H9 (cell line): ENCODE measurements at regions not wholly inside any gene's neighbourhood (a gene's known extent, or its start where the extent isn't known, plus 50 kb on each side); places are given as distances from the start of the nearest gene placed in this dataset.

Source experiments
- DNase-seq: peaks from one replicate; pipeline ENCODE4 v3.0.0-alpha.2; 2017
- H2AFZ ChIP-seq: one replicate; pipeline ENCODE4 v1.6.1; 2013; ENCODE audit warnings: mild to moderate bottlenecking, low read length, control low read depth, moderate library complexity
- H2AK5ac ChIP-seq: 2 replicates; pipeline ENCODE4 v1.6.1; 2013; ENCODE audit warnings: low read length, control low read depth, mixed read lengths; ENCODE audit not compliant: insufficient read length
- H2BK120ac ChIP-seq: one replicate; pipeline ENCODE4 v1.6.1; 2013; ENCODE audit warnings: low read depth, mild to moderate bottlenecking, low read length, control low read depth, inconsistent platforms; ENCODE audit not compliant: poor library complexity, severe bottlenecking
- H2BK12ac ChIP-seq: 2 replicates; pipeline ENCODE4 v1.6.1; 2013; ENCODE audit warnings: low read length, control low read depth, mixed read lengths, low read depth; ENCODE audit not compliant: insufficient read length
- H2BK15ac ChIP-seq: 2 replicates; pipeline ENCODE4 v1.6.1; 2013; ENCODE audit warnings: low read depth, low read length, control low read depth
- H2BK20ac ChIP-seq: one replicate; pipeline ENCODE4 v1.6.1; 2013; ENCODE audit warnings: low read depth, mild to moderate bottlenecking, low read length, control low read depth, inconsistent platforms; ENCODE audit not compliant: poor library complexity, severe bottlenecking
- H2BK5ac ChIP-seq: 2 replicates; pipeline ENCODE4 v1.6.1; 2013; ENCODE audit warnings: low read length, control low read depth, mixed read lengths; ENCODE audit not compliant: insufficient read length
- H3K14ac ChIP-seq: 2 replicates; pipeline ENCODE4 v1.6.1; 2013; ENCODE audit warnings: low read length, control low read depth; ENCODE audit not compliant: insufficient read depth
- H3K18ac ChIP-seq: 2 replicates; pipeline ENCODE4 v1.6.1; 2013; ENCODE audit warnings: low read depth, mild to moderate bottlenecking, mixed read lengths, low read length, control low read depth; ENCODE audit not compliant: insufficient read length
- H3K23ac ChIP-seq: 2 replicates; pipeline ENCODE4 v1.6.1; 2013; ENCODE audit warnings: low read length, control low read depth, mixed read lengths, low read depth; ENCODE audit not compliant: insufficient read length
- H3K23me2 ChIP-seq: 2 replicates; pipeline ENCODE4 v1.6.1; 2013; ENCODE audit warnings: low read depth, mild to moderate bottlenecking, mixed read lengths, low read length, control low read depth; ENCODE audit not compliant: insufficient read length, poor library complexity, severe bottlenecking
- H3K27ac ChIP-seq: 2 replicates; pipeline ENCODE4 v1.5.1; 2013; ENCODE audit warnings: low read length, control low read depth, mixed read lengths, low read depth; ENCODE audit not compliant: insufficient read length
- H3K27me3 ChIP-seq: 2 replicates; pipeline ENCODE4 v1.6.1; 2013; ENCODE audit warnings: low read length, control low read depth, inconsistent platforms; ENCODE audit not compliant: insufficient read depth
- H3K4ac ChIP-seq: 2 replicates; pipeline ENCODE4 v1.6.1; 2013; ENCODE audit warnings: low read depth, mild to moderate bottlenecking, control low read depth, inconsistent platforms, low read length, moderate library complexity
- H3K4me1 ChIP-seq: 2 replicates; pipeline ENCODE4 v1.6.1; 2013; ENCODE audit warnings: low read length, control low read depth, inconsistent platforms; ENCODE audit not compliant: insufficient read depth
- H3K4me2 ChIP-seq: 2 replicates; pipeline ENCODE4 v1.6.1; 2013; ENCODE audit warnings: low read length, control low read depth, mixed read lengths; ENCODE audit not compliant: insufficient read length, insufficient read depth
- H3K56ac ChIP-seq: 2 replicates; pipeline ENCODE4 v1.6.1; 2013; ENCODE audit warnings: low read depth, mild to moderate bottlenecking, mixed read lengths, low read length, control low read depth; ENCODE audit not compliant: insufficient read length
- H3K79me1 ChIP-seq: 2 replicates; pipeline ENCODE4 v1.6.1; 2013; ENCODE audit warnings: low read depth, mild to moderate bottlenecking, moderate library complexity, low read length, control low read depth, inconsistent platforms; ENCODE audit not compliant: insufficient read depth, poor library complexity, severe bottlenecking
- H3K79me2 ChIP-seq: 2 replicates; pipeline ENCODE4 v1.6.1; 2013; ENCODE audit warnings: low read length, control low read depth, inconsistent platforms; ENCODE audit not compliant: insufficient read depth
- H3K9ac ChIP-seq: 2 replicates; pipeline ENCODE4 v1.6.1; 2013; ENCODE audit warnings: low read length, control low read depth, mixed read lengths; ENCODE audit not compliant: insufficient read length; ENCODE audit errors: extremely low read depth
- H3K9me3 ChIP-seq: one replicate; pipeline ENCODE4 v1.6.1; 2013; ENCODE audit warnings: low read depth, low read length, inconsistent platforms; ENCODE audit not compliant: control insufficient read depth
- H3T11ph ChIP-seq: one replicate; pipeline ENCODE4 v1.6.1; 2013; ENCODE audit warnings: mild to moderate bottlenecking, low read length, control low read depth, inconsistent platforms
- H4K20me1 ChIP-seq: one replicate; pipeline ENCODE4 v1.6.1; 2013; ENCODE audit not compliant: control insufficient read depth, insufficient read length, insufficient read depth
- H4K5ac ChIP-seq: 2 replicates; pipeline ENCODE4 v1.6.1; 2013; ENCODE audit warnings: low read depth, mild to moderate bottlenecking, mixed read lengths, low read length, control low read depth; ENCODE audit not compliant: insufficient read length
- H4K8ac ChIP-seq: replicated peaks from 2 replicates; pipeline ENCODE4 v1.6.1; 2013; ENCODE audit warnings: low read length, control low read depth, mixed read lengths, low read depth; ENCODE audit not compliant: insufficient read length
- H4K91ac ChIP-seq: 2 replicates; pipeline ENCODE4 v1.6.1; 2013; ENCODE audit warnings: low read depth, mild to moderate bottlenecking, moderate library complexity, mixed read lengths, low read length, control low read depth; ENCODE audit not compliant: insufficient read length
- H3K27ac Mint-ChIP-seq, 3 experiments: 2 replicates in 2 of 3; 3 replicates in 1 of 3; pipeline ENCODE4 v1.8.0; 2020 to 2021; ENCODE audit warnings: mixed read lengths in 3 of 3, mild to moderate bottlenecking in 1 of 3, moderate library complexity in 1 of 3
- H3K27me3 Mint-ChIP-seq: 2 replicates; pipeline ENCODE4 v1.8.0; 2021; ENCODE audit warnings: low read depth, mild to moderate bottlenecking, moderate library complexity, mixed read lengths
- H3K36me3 Mint-ChIP-seq, 3 experiments: 2 replicates in 2 of 3; 3 replicates in 1 of 3; pipeline ENCODE4 v1.8.0; 2020 to 2021; ENCODE audit warnings: low read depth in 3 of 3, mixed read lengths in 3 of 3; ENCODE audit not compliant: insufficient read depth in 1 of 3
- H3K4me1 Mint-ChIP-seq, 2 experiments: 2 replicates each; pipeline ENCODE4 v1.8.0; 2020; ENCODE audit warnings: mixed read lengths in 2 of 2
- H3K4me3 Mint-ChIP-seq, 2 experiments: 2 replicates in 1 of 2; 3 replicates in 1 of 2; pipeline ENCODE4 v1.8.0; 2020 to 2021; ENCODE audit warnings: mild to moderate bottlenecking in 2 of 2, mixed read lengths in 2 of 2, moderate library complexity in 1 of 2
- H3K9me3 Mint-ChIP-seq, 2 experiments: 2 replicates in 1 of 2; 3 replicates in 1 of 2; pipeline ENCODE4 v1.8.0; 2020; ENCODE audit warnings: mild to moderate bottlenecking in 2 of 2, mixed read lengths in 2 of 2, moderate library complexity in 1 of 2
- WGBS: extraction: QIAGEN DNeasy Blood & Tissue Kit; methylation state at CpG from one replicate; pipeline ENCODE4 v1.1.7; 2013; ENCODE audit warnings: missing lambda C conversion rate, low lambda C conversion rate, mixed read lengths; ENCODE audit not compliant: insufficient read length; ENCODE audit errors: extremely low coverage; 5-methylcytosine and 5-hydroxymethylcytosine counted together
- TF ChIP-seq, protein P1 (sequence below): fragments of 200-600 bp; sonication (generic); conservative IDR thresholded peaks from 3 replicates; pipeline ENCODE4 v1.8.0; 2021; ENCODE audit warnings: antibody characterized with exemption, mild to moderate bottlenecking

DNA sequence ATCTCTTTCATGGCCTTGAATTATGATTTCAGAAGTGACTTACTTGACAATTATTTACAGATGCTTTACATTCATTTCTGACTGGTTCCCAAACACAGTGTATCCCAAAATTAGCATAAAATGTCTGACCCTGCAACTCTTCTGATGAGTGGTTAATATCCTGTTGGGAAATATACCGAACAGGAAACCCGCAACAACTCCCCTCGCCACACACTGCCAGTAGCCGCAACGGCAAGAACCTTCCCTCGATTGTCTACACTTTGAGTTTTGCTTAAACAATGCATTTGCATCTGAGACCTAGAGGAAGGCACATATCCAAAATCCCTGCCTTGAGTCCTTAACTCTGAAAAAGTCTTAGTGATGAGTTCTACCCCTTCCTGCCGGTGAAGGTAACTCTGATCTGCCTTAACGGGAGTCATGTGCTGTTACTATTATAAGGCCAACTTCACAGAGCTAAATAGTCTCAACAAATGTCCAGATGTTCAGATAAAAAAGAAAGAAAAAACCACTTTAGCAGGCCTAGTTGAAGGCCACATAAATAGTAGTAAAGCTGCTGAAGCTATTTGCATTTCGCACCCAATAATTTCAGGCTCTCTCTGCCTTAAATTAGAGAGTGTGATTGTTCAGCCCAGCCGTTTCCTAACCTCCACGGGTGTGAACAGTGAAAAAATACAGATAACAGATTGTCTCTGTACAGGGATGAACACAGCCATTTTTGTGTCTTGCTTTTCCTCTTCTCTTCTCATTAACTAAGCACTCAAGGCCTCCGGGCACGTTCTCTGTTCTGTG, 321.1 kb downstream of the HS3ST3B1 start:
- Histone ChIP-seq H2BK5ac (no peak overlapping the region), H3K9ac (no peak overlapping the region), H2BK120ac (no peak overlapping the region), H3K23me2 (no peaks in the 10 kb centered on the region), H3K4me2 (no peak overlapping the region), H3T11ph (no peak overlapping the region), H3K56ac (no peak overlapping the region), H4K5ac (no peak overlapping the region), H4K8ac (no peak overlapping the region), H2BK15ac (no peak overlapping the region), H3K14ac (no peak overlapping the region), H3K4me1 (no peaks in the 10 kb centered on the region), H2AFZ (no peak overlapping the region), H4K91ac (no peak overlapping the region), H3K27me3 (no peaks in the 10 kb centered on the region), H3K4ac (no peak overlapping the region), H3K79me2 (no peaks in the 10 kb centered on the region), H3K79me1 (no peaks in the 10 kb centered on the region), H2BK20ac (no peak overlapping the region), H2AK5ac (no peak overlapping the region), H3K9me3 (no peaks in the 10 kb centered on the region), H3K23ac (no peak overlapping the region), H3K18ac (no peak overlapping the region), H2BK12ac (no peak overlapping the region), H3K27ac (no peak overlapping the region), H4K20me1 (no peaks in the 10 kb centered on the region)
- H3K36me3 Mint-ChIP-seq = no peaks in the 10 kb centered on the region
- no peak overlapping the region for H3K4me3 Mint-ChIP-seq
- H3K4me1 Mint-ChIP-seq = peaks cover 8 to 11% of the 10 kb centered on the region in 2 experiments
- H3K27me3 Mint-ChIP-seq = peaks cover 3% of the 10 kb centered on the region
- H3K9me3 Mint-ChIP-seq = peaks cover 0 to 3% of the 10 kb centered on the region in 2 experiments; a peak in 1 of 5 replicates
- DNase-seq = no peak
- no peak overlapping the region for H3K27ac Mint-ChIP-seq
- TF ChIP-seq, protein P1, sequence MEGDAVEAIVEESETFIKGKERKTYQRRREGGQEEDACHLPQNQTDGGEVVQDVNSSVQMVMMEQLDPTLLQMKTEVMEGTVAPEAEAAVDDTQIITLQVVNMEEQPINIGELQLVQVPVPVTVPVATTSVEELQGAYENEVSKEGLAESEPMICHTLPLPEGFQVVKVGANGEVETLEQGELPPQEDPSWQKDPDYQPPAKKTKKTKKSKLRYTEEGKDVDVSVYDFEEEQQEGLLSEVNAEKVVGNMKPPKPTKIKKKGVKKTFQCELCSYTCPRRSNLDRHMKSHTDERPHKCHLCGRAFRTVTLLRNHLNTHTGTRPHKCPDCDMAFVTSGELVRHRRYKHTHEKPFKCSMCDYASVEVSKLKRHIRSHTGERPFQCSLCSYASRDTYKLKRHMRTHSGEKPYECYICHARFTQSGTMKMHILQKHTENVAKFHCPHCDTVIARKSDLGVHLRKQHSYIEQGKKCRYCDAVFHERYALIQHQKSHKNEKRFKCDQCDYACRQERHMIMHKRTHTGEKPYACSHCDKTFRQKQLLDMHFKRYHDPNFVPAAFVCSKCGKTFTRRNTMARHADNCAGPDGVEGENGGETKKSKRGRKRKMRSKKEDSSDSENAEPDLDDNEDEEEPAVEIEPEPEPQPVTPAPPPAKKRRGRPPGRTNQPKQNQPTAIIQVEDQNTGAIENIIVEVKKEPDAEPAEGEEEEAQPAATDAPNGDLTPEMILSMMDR = no peak
- no CpG with 5 or more reads among the region's 13 CpGs for WGBS
